ENCODE measurements at regions not wholly inside any gene's neighbourhood (a gene's known extent, or its start where the extent isn't known, plus 50 kb on each side); places are given as distances from the start of the nearest gene placed in this dataset.
"Not testable (repeated sequence)": the region's sequence is repeated elsewhere in the genome, so short reads cannot be mapped to it uniquely, and the experiment has no call there.

- DNase-seq, result not testable (repeated sequence)
Observed at GRCh38 chr4:43672265-43672885, 776.2 kb downstream of the KCTD8 start.

GRCh38 chr4:43680421-43680820 is 768.2 kb downstream of the KCTD8 start:
- no peak for DNase-seq

- DNase-seq, result no peak
Observed at GRCh38 chr4:43682551-43682950, 766.1 kb downstream of the KCTD8 start.

- DNase-seq, result no peak
Observed at GRCh38 chr4:43690116-43690515, 758.5 kb downstream of the KCTD8 start.

- no peak for DNase-seq
Observed at GRCh38 chr4:43693876-43694275, 754.7 kb downstream of the KCTD8 start.

GRCh38 chr4:43709443-43709842 is 739.2 kb downstream of the KCTD8 start:
- DNase-seq, result no peak

GRCh38 chr4:43716721-43717395 is 731.8 kb downstream of the KCTD8 start:
- DNase-seq, result no peak

- DNase-seq, result no peak
Observed at GRCh38 chr4:43718369-43718768, 730.2 kb downstream of the KCTD8 start.

- DNase-seq, result no peak
Observed at GRCh38 chr4:43732829-43733426, 715.7 kb downstream of the KCTD8 start.

GRCh38 chr4:43742083-43742482 is 706.5 kb downstream of the KCTD8 start:
- DNase-seq, result no peak

- DNase-seq, result no peak
Observed at GRCh38 chr4:43754566-43754965, 694.0 kb downstream of the KCTD8 start.

- DNase-seq, result peak; percentile 75
Observed at GRCh38 chr4:43757147-43757546, 691.5 kb downstream of the KCTD8 start.

GRCh38 chr4:43758836-43759235 is 689.8 kb downstream of the KCTD8 start:
- no peak for DNase-seq

GRCh38 chr4:43763029-43763610 is 685.5 kb downstream of the KCTD8 start:
- no peak for DNase-seq

- no peak for DNase-seq
Observed at GRCh38 chr4:43765514-43765913, 683.1 kb downstream of the KCTD8 start.

- no peak for DNase-seq
Observed at GRCh38 chr4:43766648-43767047, 682.0 kb downstream of the KCTD8 start.

GRCh38 chr4:43776371-43776770 is 672.2 kb downstream of the KCTD8 start:
- DNase-seq, result no peak

GRCh38 chr4:43778187-43778915 is 670.3 kb downstream of the KCTD8 start:
- DNase-seq, result no peak

GRCh38 chr4:43781125-43781524 is 667.5 kb downstream of the KCTD8 start:
- DNase-seq, result no peak

GRCh38 chr4:43782391-43782790 is 666.2 kb downstream of the KCTD8 start:
- DNase-seq, result no peak

- DNase-seq, result no peak
Observed at GRCh38 chr4:43816116-43816515, 632.5 kb downstream of the KCTD8 start.

GRCh38 chr4:43822621-43823020 is 626.0 kb downstream of the KCTD8 start:
- DNase-seq, result no peak

GRCh38 chr4:43835869-43836268 is 612.7 kb downstream of the KCTD8 start:
- no peak for DNase-seq

Measured in islet precursor cell (in vitro differentiated cells).